HUES64 (cell line): ENCODE measurements at regions not wholly inside any gene's neighbourhood (a gene's known extent, or its start where the extent isn't known, plus 50 kb on each side); places are given as distances from the start of the nearest gene placed in this dataset.
"Not testable (repeated sequence)": the region's sequence is repeated elsewhere in the genome, so short reads cannot be mapped to it uniquely, and the experiment has no call there.

Source experiments
- H3K27ac ChIP-seq: 2 replicates; pipeline ENCODE4 v1.7.0; 2013; ENCODE audit warnings: low read depth, low read length, inconsistent platforms
- H3K27me3 ChIP-seq: 2 replicates; pipeline ENCODE4 v1.6.1; 2013; ENCODE audit warnings: mild to moderate bottlenecking, low read length; ENCODE audit not compliant: insufficient read depth
- H3K36me3 ChIP-seq: 2 replicates; pipeline ENCODE4 v1.6.1; 2013; ENCODE audit warnings: mild to moderate bottlenecking, low read length; ENCODE audit not compliant: insufficient read depth
- H3K4me1 ChIP-seq: 2 replicates; pipeline ENCODE4 v1.6.1; 2013; ENCODE audit warnings: mild to moderate bottlenecking, low read length, moderate library complexity; ENCODE audit not compliant: insufficient read depth
- H3K4me3 ChIP-seq: 2 replicates; pipeline ENCODE4 v1.5.1; 2013; ENCODE audit warnings: mild to moderate bottlenecking, low read length, moderate library complexity
- H3K9ac ChIP-seq: 2 replicates; pipeline ENCODE4 v1.6.1; 2013; ENCODE audit warnings: mild to moderate bottlenecking, low read depth, low read length
- H3K9me3 ChIP-seq: 2 replicates; pipeline ENCODE4 v1.6.1; 2013; ENCODE audit warnings: low read depth, low read length; ENCODE audit not compliant: insufficient read depth
- WGBS: fragments of 150-250, 120-280 bp; methylation state at CpG from one replicate; pipeline ENCODE4 v1.1.7; 2013; ENCODE audit warnings: missing lambda C conversion rate; 5-methylcytosine and 5-hydroxymethylcytosine counted together

DNA sequence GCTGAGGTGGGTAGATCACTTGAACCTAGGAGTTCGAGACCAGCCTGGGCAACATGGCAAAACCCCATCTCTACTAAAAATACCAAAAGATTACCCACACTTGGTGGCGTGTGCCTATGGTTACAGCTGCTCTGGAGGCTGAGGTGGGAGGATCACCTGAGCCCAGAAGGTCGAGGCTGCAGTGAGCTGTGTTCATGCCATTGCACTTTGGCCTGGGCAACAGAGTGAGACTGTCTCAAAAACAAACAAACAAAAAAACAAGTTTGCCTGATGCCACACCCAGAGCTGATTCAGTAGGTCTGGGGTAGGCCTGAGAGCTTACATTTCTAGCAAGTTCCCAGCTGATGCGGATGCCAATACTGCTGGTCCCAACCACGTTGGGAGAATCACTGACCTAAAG is 60.5 kb upstream of the HSPA9 start:
- no peaks in the 10 kb centered on the region for H3K27me3 ChIP-seq
- peaks cover 5% of the 10 kb centered on the region; the same call in 1 of the 2 replicates for H3K4me1 ChIP-seq
- no peak overlapping the region for H3K27ac ChIP-seq
- no peak overlapping the region for H3K4me3 ChIP-seq
- no peak overlapping the region for H3K9ac ChIP-seq
- H3K9me3 ChIP-seq: no peaks in the 10 kb centered on the region
- H3K36me3 ChIP-seq: no peaks in the 10 kb centered on the region
- 89% methylated on average over 5 of the region's 5 CpGs for WGBS

DNA sequence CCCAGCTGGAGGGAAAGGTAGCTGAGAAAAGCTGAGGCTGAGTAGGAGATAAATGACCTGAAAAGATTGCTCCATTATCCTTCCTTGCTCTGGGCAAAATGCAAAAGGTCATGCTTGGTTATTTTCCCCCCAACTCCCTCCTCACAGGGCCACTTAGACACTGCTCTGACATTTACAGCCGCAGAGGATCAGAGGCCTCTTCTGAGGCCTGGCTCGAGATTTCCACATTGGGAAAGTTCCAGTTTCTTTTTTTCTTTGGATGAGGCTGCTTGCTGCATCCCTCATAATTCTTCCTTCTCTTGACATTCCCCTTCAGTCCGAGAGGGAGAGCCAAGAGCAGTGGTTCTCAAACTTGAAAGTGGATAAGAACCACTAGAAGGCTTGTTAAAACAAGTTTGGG is 60.1 kb upstream of the HSPA9 start:
- H3K4me3 ChIP-seq: no peak overlapping the region
- H3K36me3 ChIP-seq: no peaks in the 10 kb centered on the region
- no peak overlapping the region for H3K9ac ChIP-seq
- 83% methylated on average over 3 of the region's 3 CpGs for WGBS
- no peak overlapping the region for H3K27ac ChIP-seq
- 0 out of 2 replicates have a peak, but pooled peaks cover under 1% of the 10 kb centered on the region for H3K4me1 ChIP-seq
- no peaks in the 10 kb centered on the region for H3K27me3 ChIP-seq
- no peaks in the 10 kb centered on the region for H3K9me3 ChIP-seq

DNA sequence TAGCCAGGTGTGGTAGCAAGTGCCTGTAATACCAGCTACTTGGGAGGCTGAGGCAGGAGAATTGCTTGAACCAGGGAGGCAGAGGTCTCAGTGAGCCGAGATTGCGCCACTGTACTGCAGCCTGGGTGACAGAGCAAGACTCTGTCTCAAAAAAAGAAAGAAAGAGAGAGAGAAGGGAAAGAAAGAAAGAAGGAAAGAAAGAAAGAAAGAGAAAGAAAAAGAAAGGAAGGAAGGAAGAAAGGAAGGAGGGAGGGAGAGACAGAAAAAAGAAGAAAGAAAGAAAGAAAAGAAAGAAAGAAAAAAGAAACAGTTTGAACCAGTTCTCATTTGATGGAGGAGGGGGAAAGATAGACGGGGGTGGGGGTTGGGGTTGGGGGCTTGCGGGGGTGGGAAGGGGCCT is 59.6 kb upstream of the HSPA9 start:
- H3K4me3 ChIP-seq, H3K4me1 ChIP-seq, H3K9ac ChIP-seq, H3K27ac ChIP-seq, H3K27me3 ChIP-seq, H3K9me3 ChIP-seq, H3K36me3 ChIP-seq: not testable (repeated sequence)
- 76% methylated on average over 4 of the region's 4 CpGs for WGBS

DNA sequence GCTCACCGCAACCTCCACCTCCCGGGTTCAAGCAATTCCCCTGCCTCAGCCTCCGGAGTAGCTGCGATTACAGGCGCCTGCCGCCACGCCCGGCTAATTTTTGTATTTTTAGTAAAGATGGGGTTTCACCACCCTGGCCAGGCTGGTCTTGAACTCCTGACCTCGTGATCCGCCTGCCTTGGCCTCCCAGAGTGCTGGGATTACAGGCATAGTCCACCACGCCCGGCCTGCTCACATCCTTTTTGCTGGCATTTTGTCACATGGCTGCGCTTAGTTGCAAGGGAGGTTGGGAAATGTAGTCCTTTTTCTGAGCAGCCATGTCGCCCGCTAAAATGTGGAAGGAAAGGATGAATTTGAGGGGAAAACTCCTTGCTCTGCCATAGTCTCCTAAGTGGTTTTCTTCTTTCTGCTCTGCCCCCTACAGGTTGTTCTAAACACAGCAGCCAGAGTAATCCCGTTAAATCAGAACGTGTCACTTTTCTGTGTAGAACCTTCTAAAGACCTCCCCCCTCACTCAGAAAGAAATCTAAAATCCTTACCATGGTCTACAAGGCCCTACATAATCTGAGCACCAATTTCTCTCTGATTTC is 57.8 kb upstream of the HSPA9 start:
- H3K9me3 ChIP-seq: no peaks in the 10 kb centered on the region
- H3K36me3 ChIP-seq: no peaks in the 10 kb centered on the region
- H3K27ac ChIP-seq: no peak overlapping the region
- no peak overlapping the region for H3K9ac ChIP-seq
- H3K4me1 ChIP-seq: no peaks in the 10 kb centered on the region
- H3K4me3 ChIP-seq: no peak overlapping the region
- 49% methylated on average over 17 of the region's 17 CpGs for WGBS
- no peaks in the 10 kb centered on the region for H3K27me3 ChIP-seq

DNA sequence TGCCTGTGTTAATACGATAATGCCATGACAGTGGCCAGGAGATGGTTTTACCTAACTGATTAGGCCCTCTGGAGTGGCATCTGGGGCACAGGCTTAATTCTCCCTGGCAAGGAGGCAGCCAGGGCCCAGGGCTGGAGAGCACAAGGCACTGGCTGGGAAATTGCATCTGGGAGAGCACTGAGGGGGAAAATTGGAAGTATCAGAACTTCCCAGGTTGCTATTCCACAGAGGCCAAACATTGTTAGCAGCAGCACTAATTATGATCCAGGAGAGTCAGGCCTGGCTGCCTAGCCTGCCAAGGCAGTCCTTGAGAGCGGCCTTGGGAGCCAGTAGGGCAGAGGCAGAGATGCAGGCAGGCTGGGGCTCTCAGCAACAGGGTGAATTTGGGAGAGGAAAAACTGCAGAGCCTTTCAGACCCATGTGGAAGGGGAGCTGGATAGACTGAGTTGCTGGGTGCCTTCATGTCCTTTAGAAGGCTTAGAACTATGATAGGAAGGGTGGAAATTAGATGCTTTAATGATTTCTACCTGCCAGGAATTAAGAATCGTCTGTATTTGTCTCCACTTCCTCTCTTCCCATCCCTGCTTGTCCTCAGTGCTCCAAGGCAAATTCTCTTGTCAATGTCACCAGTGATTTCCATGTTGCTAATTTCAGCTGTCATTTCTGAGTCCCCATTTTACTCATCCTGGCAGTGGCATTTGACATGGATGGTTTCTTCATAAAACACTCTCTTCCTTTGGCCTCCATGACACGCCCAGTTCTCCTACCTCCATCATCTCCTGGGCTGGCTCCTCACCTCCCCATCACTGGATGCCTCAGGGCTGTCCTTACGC is 56.1 kb upstream of the HSPA9 start:
- Histone ChIP-seq H3K4me1 (no peaks in the 10 kb centered on the region), H3K9me3 (no peaks in the 10 kb centered on the region), H3K36me3 (no peaks in the 10 kb centered on the region), H3K4me3 (no peak overlapping the region), H3K9ac (no peak overlapping the region), H3K27ac (no peak overlapping the region), H3K27me3 (no peaks in the 10 kb centered on the region)
- 93% methylated on average over 5 of the region's 5 CpGs for WGBS

DNA sequence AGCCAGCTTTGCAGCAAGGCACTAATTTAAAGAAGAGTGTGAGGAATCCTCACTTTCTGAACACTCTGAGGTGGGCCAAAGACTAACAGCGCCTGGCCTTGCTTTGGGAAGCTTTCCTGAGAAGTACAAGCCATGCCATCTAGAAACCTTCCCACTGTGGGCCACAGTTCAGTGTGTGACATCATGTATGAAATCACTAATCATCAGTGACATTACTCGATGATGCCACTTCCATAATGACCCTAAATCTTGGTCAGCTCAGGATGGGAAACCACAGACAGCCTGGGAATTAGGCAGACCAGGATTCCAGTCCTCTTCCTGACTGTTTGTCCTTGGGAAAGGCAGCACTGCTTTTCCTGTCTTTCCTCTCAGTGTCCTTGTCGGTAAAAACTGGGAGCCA is 54.2 kb upstream of the HSPA9 start:
- Histone ChIP-seq H3K4me3 (no peak overlapping the region), H3K4me1 (no peaks in the 10 kb centered on the region), H3K27me3 (no peaks in the 10 kb centered on the region), H3K27ac (no peak overlapping the region), H3K9me3 (no peaks in the 10 kb centered on the region), H3K36me3 (no peaks in the 10 kb centered on the region), H3K9ac (no peak overlapping the region)
- WGBS: 92% methylated on average over 3 of the region's 3 CpGs

DNA sequence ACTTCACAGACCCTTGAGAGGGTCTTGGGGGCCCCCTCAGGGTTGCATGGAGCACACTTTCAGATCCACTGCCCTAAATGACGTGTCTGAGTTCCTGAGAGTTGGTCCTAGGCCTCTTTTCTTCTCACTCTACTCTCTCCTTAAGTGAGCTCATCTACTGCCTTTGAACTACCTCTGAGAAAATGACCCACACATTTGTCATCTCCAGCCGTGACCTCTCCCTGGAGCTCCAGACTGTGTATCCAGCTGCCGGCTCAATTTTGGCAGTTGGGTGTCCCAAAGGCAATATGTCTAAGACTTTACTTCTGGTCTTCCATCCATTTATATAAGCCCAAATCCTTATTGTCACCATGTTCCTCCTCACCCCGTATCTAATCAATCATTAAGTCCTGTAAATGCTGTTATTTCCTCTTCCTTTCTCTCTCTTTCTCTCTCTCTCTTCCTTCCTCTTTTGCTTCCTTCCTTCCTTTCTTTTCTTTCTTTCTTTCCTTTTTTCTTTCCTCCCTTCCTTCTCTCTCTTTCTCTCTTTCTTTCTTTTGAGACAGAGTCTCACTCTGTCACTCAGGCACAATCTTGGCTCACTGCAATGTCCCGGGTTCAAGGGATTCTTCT is 51.2 kb upstream of the HSPA9 start:
- Histone ChIP-seq H3K36me3 (no peaks in the 10 kb centered on the region), H3K9me3 (no peaks in the 10 kb centered on the region), H3K27me3 (no peaks in the 10 kb centered on the region), H3K4me1 (peaks cover 7% of the 10 kb centered on the region), H3K9ac (no peak overlapping the region), H3K27ac (no peak overlapping the region), H3K4me3 (no peak overlapping the region)
- 93% methylated on average over 5 of the region's 5 CpGs for WGBS

DNA sequence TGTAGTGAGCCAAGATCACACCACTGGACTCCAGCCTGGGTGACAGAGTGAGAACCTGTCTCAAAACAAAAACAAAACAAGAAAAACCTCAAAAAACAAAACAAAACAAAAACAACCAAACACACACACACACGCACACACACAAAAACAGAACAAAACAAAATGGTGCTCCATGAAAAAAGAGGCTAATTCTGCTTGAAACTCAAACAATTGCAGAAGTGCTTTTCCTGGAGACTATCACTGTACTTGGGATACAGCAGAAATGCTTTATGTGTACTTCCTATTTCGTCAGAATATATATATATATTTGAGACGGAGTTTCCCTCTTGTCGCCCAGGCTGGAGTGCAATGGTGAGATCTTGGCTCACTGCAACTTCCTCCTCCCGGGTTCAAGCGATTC is 49.9 kb upstream of the HSPA9 start:
- Histone ChIP-seq H3K4me3 (no peak overlapping the region), H3K36me3 (no peaks in the 10 kb centered on the region), H3K4me1 (peaks cover 7% of the 10 kb centered on the region), H3K9me3 (no peaks in the 10 kb centered on the region), H3K9ac (no peak overlapping the region), H3K27me3 (no peaks in the 10 kb centered on the region), H3K27ac (no peak overlapping the region)
- 91% methylated on average over 5 of the region's 6 CpGs for WGBS
